NB4 (cell line): ENCODE measurements at regions not wholly inside any gene's neighbourhood (a gene's known extent, or its start where the extent isn't known, plus 50 kb on each side); places are given as distances from the start of the nearest gene placed in this dataset.

ENCODE experiments used
- DNase-seq: peaks from one replicate; pipeline ENCODE4 v3.0.0; 2010; ENCODE audit warnings: low read depth
- H3K4me3 ChIP-seq: one replicate; pipeline ENCODE4 v1.5.1; 2011; ENCODE audit warnings: mild to moderate bottlenecking, low read depth, low read length, moderate library complexity
- MYC ChIP-seq: IDR thresholded peaks from 2 replicates; pipeline ENCODE4 v1.6.1; 2011; ENCODE audit warnings: low read depth, low read length
- POLR2A ChIP-seq: IDR thresholded peaks from 2 replicates; pipeline ENCODE4 v1.6.1; 2011; ENCODE audit warnings: mild to moderate bottlenecking; ENCODE audit not compliant: insufficient read length; ENCODE audit errors: extremely low read depth
- TF ChIP-seq, protein P1 (sequence below): IDR thresholded peaks from 2 replicates; pipeline ENCODE4 v1.6.1; 2011; ENCODE audit warnings: low read depth, low read length
- TF ChIP-seq, protein P2 (sequence below): IDR thresholded peaks from one replicate; pipeline ENCODE4 v1.5.1; 2012; ENCODE audit warnings: low read depth, low read length

GRCh38 chr14:38128640-38129039 is 79.1 kb upstream of the SSTR1 start:
- H3K4me3 ChIP-seq, result no peak overlapping the region
- DNase-seq, result no peak
- TF ChIP-seq MYC, result no peak
- TF ChIP-seq POLR2A, result no peak
- TF ChIP-seq, protein P1, sequence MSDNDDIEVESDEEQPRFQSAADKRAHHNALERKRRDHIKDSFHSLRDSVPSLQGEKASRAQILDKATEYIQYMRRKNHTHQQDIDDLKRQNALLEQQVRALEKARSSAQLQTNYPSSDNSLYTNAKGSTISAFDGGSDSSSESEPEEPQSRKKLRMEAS, result no peak
- TF ChIP-seq, protein P2, sequence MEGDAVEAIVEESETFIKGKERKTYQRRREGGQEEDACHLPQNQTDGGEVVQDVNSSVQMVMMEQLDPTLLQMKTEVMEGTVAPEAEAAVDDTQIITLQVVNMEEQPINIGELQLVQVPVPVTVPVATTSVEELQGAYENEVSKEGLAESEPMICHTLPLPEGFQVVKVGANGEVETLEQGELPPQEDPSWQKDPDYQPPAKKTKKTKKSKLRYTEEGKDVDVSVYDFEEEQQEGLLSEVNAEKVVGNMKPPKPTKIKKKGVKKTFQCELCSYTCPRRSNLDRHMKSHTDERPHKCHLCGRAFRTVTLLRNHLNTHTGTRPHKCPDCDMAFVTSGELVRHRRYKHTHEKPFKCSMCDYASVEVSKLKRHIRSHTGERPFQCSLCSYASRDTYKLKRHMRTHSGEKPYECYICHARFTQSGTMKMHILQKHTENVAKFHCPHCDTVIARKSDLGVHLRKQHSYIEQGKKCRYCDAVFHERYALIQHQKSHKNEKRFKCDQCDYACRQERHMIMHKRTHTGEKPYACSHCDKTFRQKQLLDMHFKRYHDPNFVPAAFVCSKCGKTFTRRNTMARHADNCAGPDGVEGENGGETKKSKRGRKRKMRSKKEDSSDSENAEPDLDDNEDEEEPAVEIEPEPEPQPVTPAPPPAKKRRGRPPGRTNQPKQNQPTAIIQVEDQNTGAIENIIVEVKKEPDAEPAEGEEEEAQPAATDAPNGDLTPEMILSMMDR, result no peak

DNA sequence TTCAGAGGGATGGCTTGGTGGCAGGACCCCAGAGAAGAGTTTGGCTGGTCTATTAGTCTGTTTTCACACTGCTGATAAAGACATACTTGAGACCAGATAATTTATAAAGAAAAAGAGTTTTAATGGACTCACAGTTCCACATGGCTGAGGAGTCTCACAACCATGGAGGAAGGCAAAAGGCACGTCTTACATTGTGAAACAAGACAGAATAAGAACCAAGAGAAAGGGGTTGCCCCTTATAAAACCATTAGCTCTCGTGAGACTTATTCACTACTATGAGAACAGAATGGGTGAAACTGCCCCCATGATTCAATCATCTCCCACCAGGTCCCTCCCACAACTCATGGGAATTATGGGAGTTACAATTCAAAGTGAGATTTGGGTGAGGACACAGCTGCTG is 78.5 kb upstream of the SSTR1 start:
- TF ChIP-seq, protein P2, result no peak
- no peak for TF ChIP-seq MYC
- TF ChIP-seq POLR2A, result no peak
- TF ChIP-seq, protein P1, result no peak
- no peak overlapping the region for H3K4me3 ChIP-seq
- DNase-seq, result no peak

DNA sequence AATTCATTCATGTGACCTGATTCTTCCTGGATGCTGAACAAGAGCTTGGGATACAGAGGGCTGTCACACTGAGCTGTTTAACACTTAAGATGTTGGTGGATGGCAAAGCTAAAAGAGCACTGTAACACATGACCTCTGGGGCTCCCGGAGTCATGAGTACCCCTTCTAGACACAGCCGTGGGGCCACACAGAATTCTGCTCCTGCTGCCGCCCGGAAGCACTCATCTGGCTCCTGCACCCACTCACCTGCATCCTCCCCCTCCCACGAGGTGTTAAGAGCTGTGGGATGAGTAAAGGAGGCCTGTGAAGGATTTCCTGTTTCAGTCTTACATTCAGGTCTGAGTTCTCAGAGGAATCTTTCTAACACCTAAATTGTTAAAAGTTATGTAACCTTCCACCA is 78.0 kb upstream of the SSTR1 start:
- H3K4me3 ChIP-seq, result no peak overlapping the region
- TF ChIP-seq, protein P2, result no peak
- no peak for TF ChIP-seq POLR2A
- TF ChIP-seq, protein P1, result no peak
- TF ChIP-seq MYC, result no peak
- no peak for DNase-seq

DNA sequence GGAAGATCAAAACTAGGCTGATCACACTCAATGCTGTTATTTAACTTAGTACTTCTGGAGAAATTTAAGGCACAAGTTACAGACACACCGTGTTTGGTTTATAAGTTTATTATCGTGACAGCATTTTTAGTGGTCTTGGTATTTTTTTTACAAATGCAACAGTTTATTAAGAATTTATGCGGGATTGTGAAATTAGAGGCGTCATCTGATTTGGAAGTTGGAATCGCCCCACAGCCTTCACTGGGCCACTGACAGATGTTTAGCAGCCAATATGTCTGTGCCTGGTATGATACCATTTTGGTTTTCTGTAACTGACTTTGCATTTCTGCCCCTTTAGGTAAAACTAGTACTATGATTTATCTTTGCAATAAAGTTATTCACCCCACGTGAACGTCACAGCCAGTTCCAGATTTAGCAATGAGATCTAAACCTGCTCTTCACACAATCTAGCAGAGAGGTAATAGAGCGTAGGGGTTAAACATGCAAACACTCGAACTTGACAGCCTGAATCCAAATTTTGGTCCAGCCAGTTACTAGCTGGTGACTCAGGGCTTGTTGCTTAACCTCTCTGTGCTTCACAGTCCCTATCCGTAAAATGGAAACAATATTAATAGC is 73.2 kb upstream of the SSTR1 start:
- no peak for DNase-seq
- no peak overlapping the region for H3K4me3 ChIP-seq
- TF ChIP-seq, protein P2, result no peak
- TF ChIP-seq, protein P1, result no peak
- TF ChIP-seq POLR2A, result no peak
- no peak for TF ChIP-seq MYC

GRCh38 chr14:38135106-38135867 is 72.4 kb upstream of the SSTR1 start:
- no peak overlapping the region for H3K4me3 ChIP-seq
- TF ChIP-seq, protein P2, result no peak
- TF ChIP-seq, protein P1, result no peak
- no peak for TF ChIP-seq POLR2A
- TF ChIP-seq MYC, result no peak
- DNase-seq, result no peak
